Body of pancreas (tissue), 4 donors: ENCODE measurements at regions not wholly inside any gene's neighbourhood (a gene's known extent, or its start where the extent isn't known, plus 50 kb on each side); places are given as distances from the start of the nearest gene placed in this dataset.
"Not testable (repeated sequence)": the region's sequence is repeated elsewhere in the genome, so short reads cannot be mapped to it uniquely, and the experiment has no call there.

Experiments used
- POLR2A ChIP-seq, 3 donors: fragments of 450-650 bp; IDR thresholded peaks; one replicate each; pipeline ENCODE4 v1.6.1; 2016; ENCODE audit warnings: antibody characterized with exemption in 3 of 3, mild to moderate bottlenecking in 2 of 3
- TF ChIP-seq, protein P1 (sequence below), 7 experiments: fragments of 450-650 bp in 4 of 7; fragments of 200-600 bp in 3 of 7; sonication (generic) in 3 of 7; IDR thresholded peaks; one replicate each; pipeline ENCODE4 v1.5.1; 2016 to 2019; ENCODE audit warnings: antibody characterized with exemption in 7 of 7

- TF ChIP-seq, protein P1, sequence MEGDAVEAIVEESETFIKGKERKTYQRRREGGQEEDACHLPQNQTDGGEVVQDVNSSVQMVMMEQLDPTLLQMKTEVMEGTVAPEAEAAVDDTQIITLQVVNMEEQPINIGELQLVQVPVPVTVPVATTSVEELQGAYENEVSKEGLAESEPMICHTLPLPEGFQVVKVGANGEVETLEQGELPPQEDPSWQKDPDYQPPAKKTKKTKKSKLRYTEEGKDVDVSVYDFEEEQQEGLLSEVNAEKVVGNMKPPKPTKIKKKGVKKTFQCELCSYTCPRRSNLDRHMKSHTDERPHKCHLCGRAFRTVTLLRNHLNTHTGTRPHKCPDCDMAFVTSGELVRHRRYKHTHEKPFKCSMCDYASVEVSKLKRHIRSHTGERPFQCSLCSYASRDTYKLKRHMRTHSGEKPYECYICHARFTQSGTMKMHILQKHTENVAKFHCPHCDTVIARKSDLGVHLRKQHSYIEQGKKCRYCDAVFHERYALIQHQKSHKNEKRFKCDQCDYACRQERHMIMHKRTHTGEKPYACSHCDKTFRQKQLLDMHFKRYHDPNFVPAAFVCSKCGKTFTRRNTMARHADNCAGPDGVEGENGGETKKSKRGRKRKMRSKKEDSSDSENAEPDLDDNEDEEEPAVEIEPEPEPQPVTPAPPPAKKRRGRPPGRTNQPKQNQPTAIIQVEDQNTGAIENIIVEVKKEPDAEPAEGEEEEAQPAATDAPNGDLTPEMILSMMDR (IDR thresholded peaks at IDR 0.05) = not testable (repeated sequence)
- TF ChIP-seq POLR2A (IDR thresholded peaks at IDR 0.05) = not testable (repeated sequence)
Observed at GRCh38 chr2:94735536-94735935, 135.7 kb upstream of the TEKT4 start.
